ENCODE measurements at regions not wholly inside any gene's neighbourhood (a gene's known extent, or its start where the extent isn't known, plus 50 kb on each side); places are given as distances from the start of the nearest gene placed in this dataset.

DNA sequence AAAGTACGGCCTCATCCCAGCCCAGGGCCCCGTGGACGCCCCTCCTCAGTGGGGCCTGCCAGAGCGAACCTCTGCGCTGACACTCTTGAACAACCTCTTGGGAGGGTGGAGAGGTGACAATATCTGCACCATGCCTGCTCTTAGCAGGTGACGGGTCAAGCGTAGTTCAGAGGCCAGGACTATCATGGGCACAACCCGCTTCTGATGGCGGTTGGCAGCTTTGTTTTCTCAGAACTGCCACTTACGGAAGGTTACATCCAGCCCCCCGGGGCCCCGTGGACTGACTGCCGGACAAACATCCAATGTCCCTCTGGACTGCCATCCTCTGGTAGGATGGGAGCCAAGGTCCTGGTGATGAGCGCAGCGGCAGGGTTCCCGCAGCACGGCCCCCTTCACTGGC is 91.1 kb downstream of the TUBA3C start:
- peaks cover 0 to 6% (median 0%) of the 10 kb centered on the region in 8 donors for H3K9me3 ChIP-seq
- intact Hi-C loops (cut with DNase I; ENCODE audit: low total_unique reads), result no loop called here
- no peaks in the 10 kb centered on the region for H3K36me3 ChIP-seq
- no peak overlapping the region for H3K27ac ChIP-seq
- no peaks in the 10 kb centered on the region for H3K27me3 ChIP-seq (replicated peaks in 1 of 7)
- WGBS, 5 donors, result 89 to 97% (median 95%) methylated on average over 14 to 17 of the region's 17 CpGs
- no peak overlapping the region for H3K4me3 ChIP-seq
- peak; percentile 59 for DNase-seq
- H3K4me1 ChIP-seq, result no peaks in the 10 kb centered on the region
- no peak for TF ChIP-seq POLR2AphosphoS5 (IDR thresholded peaks at IDR 0.05)
- no peak for TF ChIP-seq CTCF (IDR thresholded peaks at IDR 0.05 in 8 of 11, conservative IDR thresholded peaks at IDR 0.05 in 3 of 11)
- TF ChIP-seq POLR2A (IDR thresholded peaks at IDR 0.05), result no peak

- Histone ChIP-seq H3K4me3 (no peak overlapping the region), H3K9me3 (peaks cover 0 to 17% (median 0%) of the 10 kb centered on the region in 8 donors), H3K36me3 (no peaks in the 10 kb centered on the region), H3K4me1 (no peaks in the 10 kb centered on the region), H3K27me3 (replicated peaks in 1 of 7) (no peaks in the 10 kb centered on the region), H3K27ac (no peak overlapping the region)
- peak; percentile 24 for DNase-seq
- intact Hi-C loops (cut with DNase I; ENCODE audit: low total_unique reads), result no loop called here
- TF ChIP-seq POLR2A (IDR thresholded peaks at IDR 0.05) (no peak), CTCF (IDR thresholded peaks at IDR 0.05 in 8 of 11, conservative IDR thresholded peaks at IDR 0.05 in 3 of 11) (peak in 3 of 11 experiments; percentile 20 to 32 (median 24))
- 57 to 70% (median 60%) methylated on average over 10 of the region's 10 CpGs for WGBS, 5 donors
Measured at GRCh38 chr13:19089315-19089714, 92.3 kb downstream of the TUBA3C start.

DNA sequence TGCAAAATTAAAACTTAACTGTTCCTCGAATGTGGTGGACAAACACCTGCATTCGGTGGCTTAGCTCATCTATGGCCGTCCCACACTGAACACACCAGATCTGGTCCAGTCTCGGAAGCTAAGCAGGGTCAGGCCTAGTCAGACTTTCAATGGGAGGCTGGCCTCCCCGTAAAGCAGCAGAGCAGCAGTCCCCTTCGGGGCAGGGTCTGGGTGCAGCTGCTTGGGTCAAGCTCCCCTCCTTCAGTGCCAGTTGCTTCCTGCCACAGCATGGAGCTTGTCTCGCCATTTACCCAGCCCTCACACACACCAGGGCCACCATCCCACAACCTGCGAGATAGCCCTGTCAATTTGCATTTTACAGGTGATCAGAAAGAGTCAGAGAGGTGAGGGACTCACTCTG is 93.2 kb downstream of the TUBA3C start:
- no peak overlapping the region for H3K4me3 ChIP-seq
- H3K27ac ChIP-seq, result no peak overlapping the region
- TF ChIP-seq POLR2A (IDR thresholded peaks at IDR 0.05) (no peak), CTCF (IDR thresholded peaks at IDR 0.05 in 8 of 11, conservative IDR thresholded peaks at IDR 0.05 in 3 of 11) (no peak), POLR2AphosphoS5 (IDR thresholded peaks at IDR 0.05) (no peak)
- H3K4me1 ChIP-seq, result no peaks in the 10 kb centered on the region
- intact Hi-C loops (cut with DNase I; ENCODE audit: low total_unique reads), result no loop called here
- no peaks in the 10 kb centered on the region for H3K27me3 ChIP-seq (replicated peaks in 1 of 7)
- peak; percentile 54 for DNase-seq
- peaks cover 0 to 17% (median 0%) of the 10 kb centered on the region in 8 donors for H3K9me3 ChIP-seq
- 79 to 86% (median 81%) methylated on average over 6 to 8 of the region's 8 CpGs for WGBS, 5 donors
- no peaks in the 10 kb centered on the region for H3K36me3 ChIP-seq

DNA sequence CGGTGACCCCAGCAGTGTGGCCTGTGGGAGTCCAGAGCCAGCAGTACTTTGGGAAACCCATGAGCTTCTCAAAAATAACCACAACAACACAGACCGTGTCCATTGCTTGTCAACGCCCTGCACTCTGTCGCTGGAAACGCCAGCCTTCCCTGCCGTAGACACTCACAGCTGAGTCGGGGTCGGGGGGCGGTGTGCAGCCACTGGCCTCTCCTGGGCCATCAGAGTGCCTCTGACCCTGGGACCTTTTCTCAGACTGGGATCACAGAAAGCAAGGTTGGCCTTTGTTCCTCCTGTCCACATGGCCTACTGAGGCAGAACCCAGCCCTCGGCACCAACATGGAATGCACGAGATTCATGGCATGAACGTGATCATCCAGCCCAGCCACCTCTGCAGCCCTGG is 95.7 kb downstream of the TUBA3C start:
- no peak for DNase-seq
- WGBS, 5 donors, result 89 to 96% (median 92%) methylated on average over 5 to 12 of the region's 12 CpGs
- H3K4me3 ChIP-seq, result no peak overlapping the region
- H3K27ac ChIP-seq, result no peak overlapping the region
- no peaks in the 10 kb centered on the region for H3K36me3 ChIP-seq
- TF ChIP-seq CTCF (IDR thresholded peaks at IDR 0.05 in 8 of 11, conservative IDR thresholded peaks at IDR 0.05 in 3 of 11) (no peak), POLR2AphosphoS5 (IDR thresholded peaks at IDR 0.05) (no peak), POLR2A (IDR thresholded peaks at IDR 0.05) (no peak)
- no peaks in the 10 kb centered on the region for H3K4me1 ChIP-seq
- no peaks in the 10 kb centered on the region for H3K27me3 ChIP-seq (replicated peaks in 1 of 7)
- intact Hi-C loops (cut with DNase I; ENCODE audit: low total_unique reads), result no loop called here
- peaks cover 0 to 30% (median 5%) of the 10 kb centered on the region in 8 donors for H3K9me3 ChIP-seq
